Astrocyte (in vitro differentiated cells and primary cell): ENCODE measurements at regions not wholly inside any gene's neighbourhood (a gene's known extent, or its start where the extent isn't known, plus 50 kb on each side); places are given as distances from the start of the nearest gene placed in this dataset.

ENCODE experiments used
- DNase-seq: peaks from one replicate; pipeline ENCODE4 v3.0.0-alpha.2; 2010; ENCODE audit warnings: low read depth
- FAIRE-seq: peaks from 2 replicates; lab custom pipeline; 2011; peaks lifted over from hg19 to GRCh38; lab: Jason Lieb, UNC
- H2AFZ ChIP-seq: 2 replicates; pipeline ENCODE4 v1.6.0; 2012; ENCODE audit warnings: low read depth, low read length, inconsistent platforms
- H3K27ac ChIP-seq: 2 replicates; pipeline ENCODE4 v1.5.1; 2011; ENCODE audit warnings: low read depth, low read length, inconsistent platforms
- H3K27me3 ChIP-seq: 2 replicates; pipeline ENCODE4 v1.6.0; 2011; ENCODE audit warnings: low read length, inconsistent platforms; ENCODE audit not compliant: insufficient read depth
- H3K36me3 ChIP-seq: 2 replicates; pipeline ENCODE4 v1.5.1; 2011; ENCODE audit warnings: low read length, inconsistent platforms; ENCODE audit not compliant: insufficient read depth
- H3K4me1 ChIP-seq: 2 replicates; pipeline ENCODE4 v1.5.1; 2011; ENCODE audit warnings: low read length, inconsistent platforms; ENCODE audit not compliant: insufficient read depth
- H3K4me2 ChIP-seq: 2 replicates; pipeline ENCODE4 v1.6.0; 2012; ENCODE audit warnings: low read length, inconsistent platforms
- H3K4me3 ChIP-seq: 2 replicates; pipeline ENCODE4 v1.5.1; 2011; ENCODE audit warnings: low read depth, mild to moderate bottlenecking, low read length, inconsistent platforms; ENCODE audit not compliant: insufficient read depth
- H3K79me2 ChIP-seq: 2 replicates; pipeline ENCODE4 v1.6.0; 2012; ENCODE audit warnings: mild to moderate bottlenecking, low read length, inconsistent platforms; ENCODE audit not compliant: insufficient read depth
- H3K9ac ChIP-seq: 2 replicates; pipeline ENCODE4 v1.6.0; 2012; ENCODE audit warnings: mild to moderate bottlenecking, low read length, inconsistent platforms
- H3K9me3 ChIP-seq: 2 replicates; pipeline ENCODE4 v1.5.1; 2012; ENCODE audit warnings: low read depth, mild to moderate bottlenecking, low read length, inconsistent platforms; ENCODE audit not compliant: insufficient read depth
- H4K20me1 ChIP-seq: 2 replicates; pipeline ENCODE4 v1.6.0; 2012; ENCODE audit warnings: low read length, inconsistent platforms; ENCODE audit not compliant: insufficient read depth
- H3K27ac Mint-ChIP-seq: one replicate; pipeline ENCODE4 v1.8.0; 2021; ENCODE audit warnings: mild to moderate bottlenecking, mixed read lengths; ENCODE audit not compliant: unreplicated experiment
- H3K27me3 Mint-ChIP-seq: one replicate; pipeline ENCODE4 v1.8.0; 2021; ENCODE audit warnings: low read depth, mixed read lengths; ENCODE audit not compliant: unreplicated experiment
- H3K36me3 Mint-ChIP-seq: one replicate; pipeline ENCODE4 v1.8.0; 2021; ENCODE audit warnings: low read depth, mixed read lengths; ENCODE audit not compliant: unreplicated experiment
- H3K4me1 Mint-ChIP-seq: one replicate; pipeline ENCODE4 v1.8.0; 2021; ENCODE audit warnings: low read depth, mixed read lengths; ENCODE audit not compliant: unreplicated experiment
- H3K4me3 Mint-ChIP-seq: one replicate; pipeline ENCODE4 v1.8.0; 2021; ENCODE audit warnings: mild to moderate bottlenecking, moderate library complexity, mixed read lengths; ENCODE audit not compliant: unreplicated experiment
- H3K9me3 Mint-ChIP-seq: one replicate; pipeline ENCODE4 v1.8.0; 2021; ENCODE audit warnings: mild to moderate bottlenecking, mixed read lengths; ENCODE audit not compliant: unreplicated experiment
- EZH2 ChIP-seq: IDR thresholded peaks from 2 replicates; pipeline ENCODE4 v1.6.1; 2012; ENCODE audit warnings: mild to moderate bottlenecking, low read length, inconsistent platforms; ENCODE audit not compliant: insufficient read depth
- TF ChIP-seq, protein P1 (sequence below): IDR thresholded peaks from 2 replicates; pipeline ENCODE4 v1.5.1; 2011; ENCODE audit warnings: low read depth, mild to moderate bottlenecking, inconsistent platforms, low read length, moderate library complexity; ENCODE audit not compliant: insufficient read depth

DNA sequence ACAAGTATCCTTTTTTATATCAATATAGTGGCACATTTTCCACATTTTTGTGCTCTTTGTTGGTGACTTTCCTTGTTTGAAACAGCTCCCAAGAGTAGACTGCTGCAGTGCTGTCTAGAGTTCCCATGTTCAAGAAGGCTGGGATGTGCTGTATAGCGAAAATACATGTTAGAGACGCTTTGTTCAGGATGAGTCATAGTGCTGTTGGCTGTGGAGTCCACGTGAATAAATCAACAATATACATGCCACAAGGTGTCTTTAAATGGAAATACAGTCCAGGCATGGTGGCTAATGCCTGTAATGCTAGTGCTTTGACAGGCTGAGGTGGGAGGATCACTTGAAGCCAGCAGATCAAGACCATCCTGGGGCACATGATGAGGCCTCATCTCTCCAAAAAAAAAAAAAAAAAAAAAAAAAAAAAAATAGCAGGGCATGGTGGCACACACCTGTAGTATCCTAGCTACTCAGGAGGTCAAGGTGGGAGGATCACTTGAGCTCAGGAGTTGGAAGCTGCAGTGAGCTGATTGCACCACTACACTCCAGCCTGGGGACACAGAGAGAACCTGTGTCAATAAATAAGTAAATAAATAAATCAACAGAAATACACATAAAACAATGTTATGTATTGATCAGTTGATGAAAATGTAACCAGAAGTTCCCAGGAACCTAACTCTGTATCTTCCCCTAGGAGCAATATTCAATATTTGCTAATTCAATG is 256.8 kb upstream of the STS start:
- Mint-ChIP-seq H3K4me3 (no peak overlapping the region), H3K4me1 (no peaks in the 10 kb centered on the region)
- no peak for FAIRE-seq

GRCh38 chrX:6885909-6886308 is 261.6 kb upstream of the STS start:
- H3K9me3 ChIP-seq, result no peaks in the 10 kb centered on the region
- no peak overlapping the region for H3K4me2 ChIP-seq
- H4K20me1 ChIP-seq, result no peaks in the 10 kb centered on the region
- FAIRE-seq, result no peak
- no peaks in the 10 kb centered on the region for H3K4me1 Mint-ChIP-seq
- H2AFZ ChIP-seq, result no peak overlapping the region
- H3K36me3 Mint-ChIP-seq, result no peaks in the 10 kb centered on the region
- no peak overlapping the region for H3K27ac ChIP-seq
- no peaks in the 10 kb centered on the region for H3K36me3 ChIP-seq
- no peaks in the 10 kb centered on the region for H3K79me2 ChIP-seq
- no peaks in the 10 kb centered on the region for H3K9me3 Mint-ChIP-seq
- no peak overlapping the region for H3K4me3 Mint-ChIP-seq
- H3K27me3 ChIP-seq, result no peaks in the 10 kb centered on the region
- TF ChIP-seq EZH2, result no peak
- TF ChIP-seq, protein P1, sequence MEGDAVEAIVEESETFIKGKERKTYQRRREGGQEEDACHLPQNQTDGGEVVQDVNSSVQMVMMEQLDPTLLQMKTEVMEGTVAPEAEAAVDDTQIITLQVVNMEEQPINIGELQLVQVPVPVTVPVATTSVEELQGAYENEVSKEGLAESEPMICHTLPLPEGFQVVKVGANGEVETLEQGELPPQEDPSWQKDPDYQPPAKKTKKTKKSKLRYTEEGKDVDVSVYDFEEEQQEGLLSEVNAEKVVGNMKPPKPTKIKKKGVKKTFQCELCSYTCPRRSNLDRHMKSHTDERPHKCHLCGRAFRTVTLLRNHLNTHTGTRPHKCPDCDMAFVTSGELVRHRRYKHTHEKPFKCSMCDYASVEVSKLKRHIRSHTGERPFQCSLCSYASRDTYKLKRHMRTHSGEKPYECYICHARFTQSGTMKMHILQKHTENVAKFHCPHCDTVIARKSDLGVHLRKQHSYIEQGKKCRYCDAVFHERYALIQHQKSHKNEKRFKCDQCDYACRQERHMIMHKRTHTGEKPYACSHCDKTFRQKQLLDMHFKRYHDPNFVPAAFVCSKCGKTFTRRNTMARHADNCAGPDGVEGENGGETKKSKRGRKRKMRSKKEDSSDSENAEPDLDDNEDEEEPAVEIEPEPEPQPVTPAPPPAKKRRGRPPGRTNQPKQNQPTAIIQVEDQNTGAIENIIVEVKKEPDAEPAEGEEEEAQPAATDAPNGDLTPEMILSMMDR, result no peak
- H3K27ac Mint-ChIP-seq, result no peak overlapping the region
- H3K4me3 ChIP-seq, result no peak overlapping the region
- DNase-seq, result no peak
- H3K4me1 ChIP-seq, result no peaks in the 10 kb centered on the region
- H3K9ac ChIP-seq, result no peak overlapping the region
- no peaks in the 10 kb centered on the region for H3K27me3 Mint-ChIP-seq

More for the DNA sequence above, 256.8 kb upstream of the STS start:
- no peak overlapping the region for H3K9ac ChIP-seq
- H3K27ac ChIP-seq, result no peak overlapping the region
- H3K36me3 ChIP-seq, result no peaks in the 10 kb centered on the region
- no peaks in the 10 kb centered on the region for H3K79me2 ChIP-seq
- no peaks in the 10 kb centered on the region for H3K27me3 ChIP-seq
- Mint-ChIP-seq H3K27ac (no peak overlapping the region), H3K36me3 (no peaks in the 10 kb centered on the region), H3K27me3 (no peaks in the 10 kb centered on the region), H3K9me3 (peaks cover 1% of the 10 kb centered on the region)
- no peaks in the 10 kb centered on the region for H4K20me1 ChIP-seq
- H2AFZ ChIP-seq, result no peak overlapping the region
- H3K4me1 ChIP-seq, result no peaks in the 10 kb centered on the region
- no peak for DNase-seq
- H3K4me2 ChIP-seq, result no peak overlapping the region
- no peak overlapping the region for H3K4me3 ChIP-seq
- TF ChIP-seq, protein P1, result no peak
- TF ChIP-seq EZH2, result no peak
- no peaks in the 10 kb centered on the region for H3K9me3 ChIP-seq

- no peak overlapping the region for H3K4me3 ChIP-seq
- H3K4me3 Mint-ChIP-seq, result no peak overlapping the region
- H2AFZ ChIP-seq, result no peak overlapping the region
- H4K20me1 ChIP-seq, result no peaks in the 10 kb centered on the region
- no peaks in the 10 kb centered on the region for H3K36me3 ChIP-seq
- no peaks in the 10 kb centered on the region for H3K9me3 ChIP-seq
- DNase-seq (no peak), FAIRE-seq (no peak)
- TF ChIP-seq EZH2, result no peak
- TF ChIP-seq, protein P1, result no peak
- H3K9me3 Mint-ChIP-seq, result no peaks in the 10 kb centered on the region
- no peak overlapping the region for H3K27ac Mint-ChIP-seq
- H3K27ac ChIP-seq, result no peak overlapping the region
- no peaks in the 10 kb centered on the region for H3K4me1 Mint-ChIP-seq
- H3K27me3 ChIP-seq, result no peaks in the 10 kb centered on the region
- H3K36me3 Mint-ChIP-seq, result no peaks in the 10 kb centered on the region
- H3K79me2 ChIP-seq, result no peaks in the 10 kb centered on the region
- no peaks in the 10 kb centered on the region for H3K4me1 ChIP-seq
- H3K4me2 ChIP-seq, result no peak overlapping the region
- no peaks in the 10 kb centered on the region for H3K27me3 Mint-ChIP-seq
- H3K9ac ChIP-seq, result no peak overlapping the region
Measured at GRCh38 chrX:6885396-6885795, 262.1 kb upstream of the STS start.
